SHP77 treated with DMSO at 0.1 percent for 48 hours (cell line): ENCODE measurements at regions not wholly inside any gene's neighbourhood (a gene's known extent, or its start where the extent isn't known, plus 50 kb on each side); places are given as distances from the start of the nearest gene placed in this dataset.

Source experiments
- DNase-seq: peaks from one replicate; lab custom pipeline; 2025; lab: John Stamatoyannopoulos, UW

DNA sequence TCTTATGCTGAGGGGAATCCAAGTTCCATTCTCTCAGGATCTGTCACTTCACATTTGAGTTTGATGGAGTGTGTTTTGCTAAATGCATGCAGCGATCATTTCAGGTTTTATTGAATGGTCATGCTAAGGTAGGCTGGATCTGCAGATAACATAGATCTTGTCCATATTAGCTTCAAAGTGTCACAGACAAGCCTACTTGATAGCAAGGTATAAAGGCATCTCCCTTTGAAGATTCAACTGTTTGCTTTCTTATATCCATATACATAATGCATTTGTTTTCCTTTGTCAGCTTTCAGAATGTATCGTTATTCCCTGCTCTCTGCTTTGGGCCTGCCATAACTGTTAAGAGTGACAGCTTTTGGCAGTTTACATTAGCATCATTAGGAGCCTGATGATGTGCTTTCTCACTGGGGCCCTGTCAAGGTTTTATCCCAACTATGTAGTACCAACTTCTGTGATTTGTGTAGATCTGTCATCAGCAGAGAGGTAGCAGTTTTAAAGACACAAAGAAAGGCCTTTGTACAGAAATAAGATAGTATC lies 604.3 kb upstream of the CDH7 start:
- no peak for DNase-seq

DNA sequence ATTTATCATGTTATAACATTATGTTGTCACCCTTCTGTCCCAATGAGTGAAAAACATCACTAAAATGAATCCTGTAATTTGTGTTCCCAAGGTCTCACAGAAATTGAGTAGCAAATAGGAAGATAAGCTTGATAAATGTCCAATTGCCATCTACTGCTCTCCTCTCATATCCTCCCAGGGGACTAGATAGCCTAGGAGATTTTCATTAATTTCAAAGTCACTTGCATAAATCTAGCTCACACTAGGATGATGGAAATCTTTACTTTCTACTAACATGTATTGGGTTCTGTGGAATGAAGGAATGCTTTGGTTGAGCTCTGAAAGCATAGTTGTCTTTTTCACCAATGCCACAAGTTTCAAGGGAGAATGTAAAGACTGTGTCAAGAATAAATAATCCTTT lies 605.5 kb upstream of the CDH7 start:
- no peak for DNase-seq

DNA sequence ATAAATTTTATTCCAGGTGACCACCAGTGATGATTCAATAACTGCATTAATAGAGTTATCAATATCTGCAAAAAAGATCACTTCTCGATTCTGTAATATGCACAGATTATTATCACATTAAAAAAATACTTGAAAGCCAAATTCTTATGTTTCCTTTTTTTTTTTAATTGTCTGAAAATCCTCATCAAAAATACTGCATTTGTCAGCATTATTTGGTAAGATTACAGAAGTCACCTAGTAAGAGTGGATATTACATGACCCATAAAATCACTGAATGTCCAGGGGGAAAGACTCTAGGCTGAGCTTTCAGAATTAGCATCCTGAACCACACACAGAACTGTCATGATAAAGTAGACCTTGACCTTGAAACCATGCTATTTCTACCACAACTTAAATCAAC lies 617.2 kb upstream of the CDH7 start:
- no peak for DNase-seq

DNA sequence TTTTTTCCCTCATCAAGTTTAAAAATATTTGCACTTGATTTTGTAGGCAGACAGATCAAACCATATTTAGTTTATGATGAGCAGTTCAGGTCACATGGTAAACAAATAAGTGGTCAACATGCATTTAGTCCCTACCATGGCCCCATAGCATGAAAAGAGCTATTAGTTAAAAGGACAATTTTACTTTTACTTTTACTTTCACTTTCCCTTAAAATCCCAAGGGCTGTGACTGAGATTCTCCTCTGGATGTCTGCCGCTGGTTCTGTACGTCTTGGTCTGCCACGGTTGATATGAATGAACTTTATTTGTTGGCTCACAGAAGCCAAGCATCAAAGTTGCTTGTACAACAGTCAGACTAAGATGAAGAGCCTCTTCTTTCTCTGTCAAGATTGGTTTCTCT lies 626.2 kb upstream of the CDH7 start:
- no peak for DNase-seq

DNA sequence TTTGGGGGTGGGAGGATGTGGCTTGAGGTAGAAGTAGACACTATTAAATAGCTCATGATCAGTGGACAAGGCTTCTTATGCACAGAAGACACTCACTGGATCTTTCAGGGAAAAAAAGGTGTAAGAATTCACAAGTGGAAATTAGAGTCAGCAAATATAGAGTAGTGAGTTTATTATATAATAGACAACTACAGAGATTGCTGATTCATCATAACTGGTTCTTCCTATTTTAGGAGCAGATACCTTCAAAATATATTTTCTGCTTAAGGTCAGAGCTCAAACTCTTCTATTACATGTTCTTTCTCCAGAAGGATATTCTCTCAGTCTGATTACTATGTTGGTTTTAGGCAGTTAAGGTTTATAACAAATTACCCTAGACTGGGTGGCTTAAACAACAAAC lies 646.9 kb upstream of the CDH7 start:
- DNase-seq: no peak

DNA sequence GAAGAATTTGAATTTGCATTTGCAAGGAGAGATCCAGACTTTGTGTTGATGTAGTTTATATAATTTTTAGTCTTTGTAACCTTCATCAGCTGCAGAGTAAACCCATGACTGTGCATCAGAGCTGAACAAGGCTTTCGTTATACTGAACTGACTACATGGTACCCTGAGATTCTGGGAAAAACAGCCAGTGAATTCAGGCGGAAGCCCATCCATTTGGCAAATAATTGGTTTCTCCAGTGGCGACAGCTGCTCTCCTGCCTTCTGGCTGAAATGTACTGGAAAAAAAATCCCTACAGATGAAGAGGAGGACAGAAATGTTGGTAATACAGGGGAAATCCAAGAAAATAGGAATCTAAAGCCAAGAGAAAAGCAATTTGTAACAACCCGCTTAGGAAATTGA lies 657.5 kb upstream of the CDH7 start:
- no peak for DNase-seq

DNA sequence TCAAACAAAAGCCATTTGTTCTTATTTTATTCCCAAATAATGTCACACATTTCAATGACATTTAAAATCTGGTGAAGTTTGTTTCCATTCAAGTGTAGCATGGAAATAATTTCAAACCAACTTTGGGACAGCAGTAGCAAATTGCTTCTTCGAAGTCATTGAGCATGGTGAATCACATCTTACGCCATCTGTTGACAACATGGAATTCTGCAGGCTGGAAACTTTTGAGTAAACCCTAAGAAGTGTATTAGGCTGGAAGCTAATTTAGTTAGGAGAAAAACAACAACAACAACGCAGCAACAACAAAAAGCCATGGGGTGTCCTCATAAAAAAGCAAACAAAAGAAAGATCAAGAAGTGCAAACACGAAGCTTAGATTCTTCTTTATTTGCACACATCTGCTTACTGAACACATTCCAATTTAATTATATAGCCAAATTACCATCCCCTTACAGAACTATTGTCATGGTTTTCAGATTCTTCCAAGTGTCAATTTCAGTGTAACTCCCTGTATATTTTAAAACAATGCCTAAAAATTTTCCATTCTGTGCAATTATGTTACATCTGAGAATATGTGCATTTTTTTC lies 659.0 kb upstream of the CDH7 start:
- no peak for DNase-seq

DNA sequence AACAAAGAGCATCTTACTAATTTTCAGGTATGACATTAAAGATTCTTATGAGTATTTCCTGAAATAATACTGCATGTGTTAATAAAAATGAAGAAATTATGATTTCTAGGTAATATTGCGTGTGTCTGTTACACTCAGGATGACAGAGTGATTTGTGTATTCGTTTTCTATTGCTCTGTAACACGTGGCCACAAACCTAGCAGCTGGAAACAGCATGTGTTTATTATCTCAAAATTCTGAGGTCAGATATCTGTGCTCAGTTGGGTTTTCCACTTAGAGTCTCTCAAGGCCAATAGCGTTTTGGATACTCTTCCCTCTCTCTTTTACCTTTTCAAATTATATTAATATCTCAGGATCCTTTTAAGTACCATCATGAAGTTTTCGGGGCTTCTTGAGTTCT lies 667.9 kb upstream of the CDH7 start:
- no peak for DNase-seq

DNA sequence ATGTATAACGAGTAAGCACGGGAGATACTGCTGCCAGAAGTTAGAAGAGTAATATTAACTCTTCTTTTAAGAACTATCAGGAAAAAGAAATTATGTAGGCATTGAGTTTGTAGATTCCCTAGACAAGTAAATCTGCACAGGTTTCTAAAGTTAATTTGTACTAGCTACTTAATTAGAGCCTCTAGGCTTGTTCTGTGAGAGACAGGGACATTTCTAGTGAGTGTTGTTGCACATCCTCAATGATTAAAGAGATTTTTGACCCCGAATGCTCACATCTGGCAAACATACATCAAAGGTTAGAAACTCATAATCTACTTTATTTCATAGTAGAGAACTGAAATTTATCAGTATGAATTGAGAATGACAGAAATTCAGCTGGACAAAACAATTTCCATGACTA lies 669.0 kb upstream of the CDH7 start:
- DNase-seq: no peak

DNA sequence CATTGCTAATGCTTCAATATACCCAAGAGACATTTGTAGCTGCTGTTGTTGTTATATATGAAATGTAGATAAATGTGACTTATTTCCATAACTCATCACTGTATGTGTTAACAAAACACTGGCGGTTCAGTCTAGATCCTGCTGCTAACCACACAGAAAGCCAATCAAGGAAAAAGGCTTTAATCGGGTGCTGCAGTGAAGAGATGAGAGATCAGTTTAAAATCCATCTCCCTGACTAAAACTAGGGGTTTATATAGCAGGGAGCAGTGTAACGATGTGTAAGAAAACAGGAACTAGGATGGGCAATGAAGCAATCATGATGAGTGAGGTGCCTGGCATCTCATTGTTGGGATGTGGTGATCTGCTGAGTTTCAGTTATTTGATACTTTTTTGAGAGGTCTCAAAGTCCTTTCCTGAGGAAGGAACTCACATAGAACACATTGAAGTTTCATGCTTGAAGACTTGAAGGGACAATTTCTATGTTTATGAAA lies 677.7 kb upstream of the CDH7 start:
- DNase-seq: no peak

DNA sequence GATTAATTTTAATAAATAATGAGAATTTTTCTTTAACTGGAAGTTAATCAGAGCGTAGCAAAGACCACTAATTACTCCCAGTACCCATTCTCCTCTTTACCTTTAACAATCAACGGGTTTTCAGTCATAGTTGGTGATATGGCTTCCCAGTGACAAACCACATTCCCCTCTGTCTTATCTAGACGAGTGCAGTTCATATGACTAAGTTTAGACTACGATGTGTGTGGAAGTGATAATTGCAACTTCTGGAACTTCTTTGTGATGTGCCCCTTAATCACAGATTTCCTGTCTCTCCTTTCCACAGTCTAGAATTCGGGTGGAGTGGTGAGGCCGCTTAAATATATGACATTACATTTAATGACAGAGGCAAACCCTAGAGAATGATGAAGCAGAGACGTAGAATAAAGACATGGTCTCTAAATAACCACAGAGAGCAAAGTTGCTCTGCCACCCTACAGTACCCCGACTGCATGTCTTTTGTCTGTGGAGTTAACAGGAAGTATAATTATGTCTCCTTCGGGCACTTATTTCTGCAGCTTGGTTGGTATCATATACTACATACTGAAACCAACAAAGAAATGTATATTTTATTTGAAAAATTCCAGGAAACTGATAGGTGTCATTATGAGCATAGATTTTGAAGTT lies 693.3 kb upstream of the CDH7 start:
- no peak for DNase-seq

DNA sequence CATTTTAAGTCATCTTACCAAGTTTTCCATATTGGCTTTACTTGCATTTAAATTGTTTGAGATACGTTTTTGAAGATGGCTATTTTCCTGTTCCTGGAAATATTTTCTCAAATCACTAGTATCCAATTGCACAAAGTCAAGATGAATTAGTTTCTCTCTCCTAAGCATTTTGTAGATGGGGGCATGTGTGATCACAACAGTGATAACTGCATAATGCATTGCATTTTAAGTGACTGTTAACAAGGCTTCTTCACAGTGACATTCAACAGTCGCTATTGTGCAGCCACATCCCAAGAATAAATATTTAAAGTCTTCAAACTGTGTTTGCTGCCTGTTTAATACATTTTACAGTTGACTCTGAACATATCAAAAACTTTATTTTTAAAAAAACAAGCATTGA lies 694.2 kb upstream of the CDH7 start:
- DNase-seq: no peak

DNA sequence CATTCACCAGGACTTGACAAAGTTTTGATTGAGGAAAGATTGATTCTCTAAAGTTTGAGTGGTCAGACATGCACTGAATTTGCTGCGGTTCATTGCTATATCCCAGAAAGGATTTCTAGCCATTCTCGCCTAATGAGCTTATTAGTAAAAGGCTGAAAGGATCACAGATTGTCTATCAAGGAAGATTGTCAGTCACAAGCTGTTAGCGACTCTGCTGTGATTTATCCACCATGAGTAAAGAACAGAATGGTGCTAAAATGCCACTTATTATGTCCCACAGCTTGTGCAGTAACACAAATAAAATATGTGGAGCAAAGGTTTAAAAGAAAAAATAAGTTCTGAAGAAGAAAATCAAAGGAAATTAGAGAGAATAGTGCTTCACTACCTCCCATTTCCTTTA lies 701.2 kb upstream of the CDH7 start:
- DNase-seq: no peak

DNA sequence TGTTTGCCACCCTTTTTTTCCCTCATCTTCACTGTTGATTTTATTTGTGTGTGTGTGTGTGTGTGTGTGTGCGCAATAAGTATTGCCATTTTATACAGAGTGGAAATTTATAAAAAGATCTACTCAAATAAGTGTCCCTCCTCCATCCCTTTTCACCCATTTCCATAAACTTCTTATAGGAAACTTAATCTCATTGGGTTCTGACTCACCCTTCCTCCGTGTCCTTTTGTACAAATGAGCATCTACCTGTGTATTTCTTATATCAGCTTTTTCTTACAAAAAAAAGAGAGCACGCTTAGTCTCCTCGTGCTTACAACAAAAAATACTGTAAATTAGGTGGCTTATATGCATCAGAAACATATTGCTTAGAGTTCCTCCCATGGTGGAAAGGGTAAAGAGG lies 711.2 kb upstream of the CDH7 start:
- no peak for DNase-seq

DNA sequence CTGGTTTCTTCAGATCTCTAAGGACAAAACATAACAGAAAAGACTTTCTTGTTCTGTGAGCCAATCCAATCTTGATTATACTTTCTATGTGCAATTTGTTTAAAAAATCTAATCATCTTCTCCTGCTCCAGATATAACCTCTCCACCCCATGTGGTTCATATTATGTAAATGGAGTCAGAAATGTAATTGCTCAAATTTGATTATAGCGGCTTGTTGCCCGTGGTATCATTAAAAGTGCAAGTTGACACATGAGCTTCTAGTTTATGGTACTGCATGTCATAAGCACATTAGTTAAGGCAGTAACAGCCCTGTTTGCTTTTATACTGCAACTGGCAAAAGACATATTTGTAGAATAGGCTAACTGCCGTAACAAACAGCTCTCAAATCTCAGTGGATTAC lies 715.1 kb upstream of the CDH7 start:
- no peak for DNase-seq

DNA sequence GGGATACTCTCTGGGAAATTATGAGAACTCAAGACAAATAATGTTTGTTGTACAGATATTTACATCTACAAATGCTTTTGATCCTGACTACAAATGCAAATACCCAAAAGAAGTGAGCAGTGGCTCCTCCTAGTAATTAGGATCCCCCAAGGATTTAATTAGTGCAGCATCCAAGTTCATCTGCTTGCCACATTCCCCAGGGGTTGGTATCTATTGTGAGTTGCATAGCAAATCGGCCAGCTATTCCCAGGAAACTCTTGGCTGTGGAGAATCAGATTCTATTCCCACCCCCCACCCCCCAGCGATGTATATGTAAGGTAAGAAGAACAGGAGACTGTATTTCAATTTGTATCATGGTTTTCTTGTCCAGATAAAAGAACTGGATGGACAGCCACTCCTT lies 725.1 kb upstream of the CDH7 start:
- no peak for DNase-seq

DNA sequence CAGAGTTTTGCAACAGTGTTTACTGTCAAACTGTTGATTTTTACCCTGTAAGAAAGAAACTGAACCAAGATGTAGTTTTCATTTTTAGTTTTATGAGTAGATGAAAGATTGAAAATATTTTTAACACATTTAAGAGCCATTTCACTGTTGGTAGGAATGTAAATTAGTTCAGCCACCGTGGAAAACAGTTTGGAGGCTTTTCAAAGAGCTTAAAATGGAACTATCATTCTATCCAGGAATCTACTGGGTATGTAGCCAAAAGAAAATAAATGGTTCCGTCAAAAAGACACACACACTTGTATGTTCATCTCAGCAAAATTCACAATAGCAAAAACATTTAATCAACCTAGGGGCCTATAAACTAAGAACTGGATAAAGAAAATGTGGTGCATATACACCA lies 729.8 kb upstream of the CDH7 start:
- no peak for DNase-seq

DNA sequence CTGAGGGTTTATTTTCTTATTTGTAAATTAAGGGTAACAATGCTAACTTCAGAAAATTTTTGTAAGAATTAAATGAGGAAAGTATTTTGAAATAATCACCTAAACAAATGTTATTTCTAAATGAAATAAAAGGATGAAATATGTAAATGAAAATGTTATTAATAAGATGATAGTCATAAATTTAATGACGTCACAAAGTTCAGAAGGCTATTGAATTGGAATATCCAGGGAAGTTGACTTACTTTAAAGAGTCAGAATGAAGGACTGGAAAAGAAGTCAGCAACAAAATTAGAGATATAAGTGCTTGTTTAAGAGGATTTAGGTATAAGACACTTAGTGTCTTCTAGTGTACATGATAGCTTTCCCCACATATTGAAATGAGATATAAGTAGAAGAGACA lies 732.6 kb upstream of the CDH7 start:
- no peak for DNase-seq

DNA sequence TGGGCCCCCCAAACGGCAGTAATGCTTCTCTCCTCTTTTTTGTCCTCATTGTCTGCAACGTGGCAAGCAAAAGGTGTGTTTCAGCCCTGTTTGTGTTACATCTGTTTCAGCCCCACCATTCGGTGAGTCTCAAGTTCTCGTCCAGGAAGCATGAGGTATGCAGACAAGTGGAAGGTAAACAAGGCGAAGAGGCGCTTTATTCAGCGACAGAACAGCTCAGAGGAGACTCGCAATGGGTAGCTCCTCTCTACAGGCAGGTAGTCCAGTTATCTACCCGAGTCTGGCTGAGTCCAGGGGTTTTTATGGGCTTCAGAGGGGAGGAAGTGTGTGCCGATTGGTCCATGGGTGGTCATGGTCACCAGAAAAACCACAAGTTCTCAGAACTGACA lies 733.4 kb upstream of the CDH7 start:
- DNase-seq: no peak

DNA sequence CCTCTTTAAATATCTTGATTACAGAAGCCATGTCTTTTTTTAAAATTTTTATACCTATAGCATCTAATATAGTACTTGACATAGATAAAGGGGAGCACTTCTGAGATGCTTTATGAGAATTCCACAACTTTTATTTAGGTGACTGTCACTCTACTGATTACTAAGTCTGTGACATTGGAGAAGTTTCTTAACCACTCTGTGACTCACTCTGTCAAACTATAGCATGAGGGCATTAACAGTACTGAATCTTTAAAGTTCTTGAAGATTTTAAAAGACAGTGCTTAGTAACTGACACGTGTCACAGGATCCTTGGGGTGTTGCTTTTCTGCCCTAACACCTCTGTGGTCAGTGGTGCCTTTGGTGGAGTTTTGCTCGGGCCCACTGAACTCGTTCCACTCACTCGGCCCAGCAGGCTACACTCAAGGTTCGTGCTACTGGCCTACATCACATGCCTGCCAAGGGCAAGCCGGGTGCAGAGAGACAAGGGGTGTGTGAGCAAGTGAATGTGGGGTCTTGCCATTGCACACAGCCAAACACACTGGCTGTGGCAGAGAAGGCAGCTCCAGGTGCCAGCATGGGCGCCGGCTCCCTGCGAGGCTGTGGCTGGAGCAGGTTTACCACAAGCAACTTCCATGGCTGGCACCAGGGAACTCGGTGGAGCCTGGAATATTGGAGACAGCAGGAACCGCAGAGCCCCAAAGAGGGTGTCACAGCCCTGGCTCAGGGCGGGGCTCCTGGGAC lies 734.0 kb upstream of the CDH7 start:
- DNase-seq: no peak

DNA sequence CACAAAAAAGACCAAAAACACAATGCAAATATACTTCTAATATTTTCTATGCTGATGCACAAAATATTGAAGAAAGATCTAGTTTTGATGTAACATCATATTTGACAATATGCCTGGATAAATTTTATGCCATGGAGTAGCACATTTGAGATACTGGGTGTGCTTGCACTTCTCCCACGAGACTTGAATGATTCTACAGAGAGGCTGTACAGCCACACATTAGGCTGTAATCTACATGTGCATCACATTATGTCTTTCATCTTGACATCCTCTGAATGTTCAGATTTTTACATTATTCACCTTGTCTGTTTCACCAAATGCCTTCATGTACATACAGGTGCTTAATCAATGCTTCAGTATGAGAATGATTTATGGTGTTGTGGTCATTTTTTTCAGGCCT lies 756.4 kb upstream of the CDH7 start:
- no peak for DNase-seq

DNA sequence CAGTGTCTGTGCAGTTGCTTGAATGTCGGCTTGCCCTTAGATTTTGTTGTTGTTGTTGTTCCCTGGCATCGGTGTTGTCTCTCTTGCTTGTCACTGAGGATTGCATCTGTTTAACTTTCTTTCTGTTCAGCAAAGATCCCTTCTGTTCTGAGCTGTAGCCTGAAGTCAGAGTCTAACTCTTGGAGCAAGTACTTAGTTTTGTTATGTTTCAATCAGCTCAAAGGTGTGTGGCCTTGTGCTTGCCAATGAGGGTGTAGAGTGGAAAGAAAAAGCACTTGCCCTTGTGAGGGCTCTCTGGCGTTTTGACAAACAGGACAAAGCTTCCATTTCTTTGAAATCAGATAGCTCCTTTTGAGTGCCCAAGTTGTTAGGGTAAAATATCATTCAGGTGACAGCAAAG lies 757.1 kb upstream of the CDH7 start:
- DNase-seq: no peak

DNA sequence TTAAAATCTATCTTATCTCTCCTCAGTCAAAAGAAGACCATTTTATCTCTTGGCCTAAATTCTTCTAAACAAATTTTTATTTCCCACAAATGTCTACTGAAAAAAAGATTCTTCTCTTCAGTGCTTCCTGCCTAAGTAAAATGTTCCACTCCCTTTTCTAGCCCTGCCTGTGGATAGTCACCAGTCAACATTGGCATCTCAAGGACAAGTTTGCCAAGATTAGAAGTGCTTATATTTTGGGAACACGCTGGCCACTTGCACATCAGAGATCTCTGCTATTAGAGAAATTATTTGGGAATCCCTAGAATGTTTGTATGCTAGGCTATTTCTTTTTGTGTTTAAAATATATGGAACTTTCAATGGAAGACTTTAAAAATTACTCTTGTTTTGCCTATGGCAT lies 758.2 kb upstream of the CDH7 start:
- no peak for DNase-seq
